ENCODE measurements at regions not wholly inside any gene's neighbourhood (a gene's known extent, or its start where the extent isn't known, plus 50 kb on each side); places are given as distances from the start of the nearest gene placed in this dataset.

- TF ChIP-seq CTCF (IDR thresholded peaks at IDR 0.05) = no peak
- ATAC-seq = no peak
- H3K4me1 ChIP-seq = peaks cover 7% of the 10 kb centered on the region
These were observed 158.2 kb upstream of the RGS6 start for GRCh38 chr14:71773898-71774481.

GRCh38 chr14:71776471-71777360 is 155.5 kb upstream of the RGS6 start:
- no peak for TF ChIP-seq CTCF (IDR thresholded peaks at IDR 0.05)
- DNase-seq (no peak), ATAC-seq (no peak)
- no peaks in the 10 kb centered on the region for H3K9me3 ChIP-seq
- intact Hi-C loops (cut with DNase I) = no loop called here
- H3K27me3 ChIP-seq (ENCODE audit: low read depth) = no peaks in the 10 kb centered on the region
- H3K27ac ChIP-seq = no peak overlapping the region
- H3K4me3 ChIP-seq = no peak overlapping the region
- no peaks in the 10 kb centered on the region for H3K36me3 ChIP-seq
- peaks cover 14% of the 10 kb centered on the region for H3K4me1 ChIP-seq

More at GRCh38 chr14:71773898-71774481, 158.2 kb upstream of the RGS6 start:
- DNase-seq = no peak
- Histone ChIP-seq H3K9me3 (no peaks in the 10 kb centered on the region), H3K27ac (no peak overlapping the region), H3K4me3 (no peak overlapping the region), H3K27me3 (ENCODE audit: low read depth) (no peaks in the 10 kb centered on the region), H3K36me3 (no peaks in the 10 kb centered on the region)
- intact Hi-C loops (cut with DNase I) = no loop called here

GRCh38 chr14:71780075-71780474 is 152.2 kb upstream of the RGS6 start:
- no peak for ATAC-seq
- no peaks in the 10 kb centered on the region for H3K27me3 ChIP-seq (ENCODE audit: low read depth)
- peaks cover 14% of the 10 kb centered on the region for H3K4me1 ChIP-seq
- H3K27ac ChIP-seq = peak overlapping the region; percentile 13
- H3K36me3 ChIP-seq = no peaks in the 10 kb centered on the region
- H3K9me3 ChIP-seq = no peaks in the 10 kb centered on the region
- H3K4me3 ChIP-seq = no peak overlapping the region
- no peak for DNase-seq
- intact Hi-C loops (cut with DNase I) = no loop called here
- no peak for TF ChIP-seq CTCF (IDR thresholded peaks at IDR 0.05)

GRCh38 chr14:71780822-71781221 is 151.4 kb upstream of the RGS6 start:
- DNase-seq = no peak
- no peak overlapping the region for H3K4me3 ChIP-seq
- H3K27me3 ChIP-seq (ENCODE audit: low read depth) = no peaks in the 10 kb centered on the region
- intact Hi-C loops (cut with DNase I) = no loop called here
- no peaks in the 10 kb centered on the region for H3K36me3 ChIP-seq
- H3K4me1 ChIP-seq = peaks cover 14% of the 10 kb centered on the region
- TF ChIP-seq CTCF (IDR thresholded peaks at IDR 0.05) = no peak
- ATAC-seq = no peak
- peak overlapping the region; percentile 13 for H3K27ac ChIP-seq
- no peaks in the 10 kb centered on the region for H3K9me3 ChIP-seq

- no peak for TF ChIP-seq CTCF (IDR thresholded peaks at IDR 0.05)
- H3K27ac ChIP-seq = no peak overlapping the region
- DNase-seq = no peak
- H3K4me3 ChIP-seq = no peak overlapping the region
- ATAC-seq = no peak
- H3K4me1 ChIP-seq = peaks cover 7% of the 10 kb centered on the region
- H3K36me3 ChIP-seq = no peaks in the 10 kb centered on the region
- H3K27me3 ChIP-seq (ENCODE audit: low read depth) = no peaks in the 10 kb centered on the region
- intact Hi-C loops (cut with DNase I) = no loop called here
- H3K9me3 ChIP-seq = no peaks in the 10 kb centered on the region
These were observed 149.1 kb upstream of the RGS6 start for GRCh38 chr14:71783088-71783487.
